ENCODE measurements at regions not wholly inside any gene's neighbourhood (a gene's known extent, or its start where the extent isn't known, plus 50 kb on each side); places are given as distances from the start of the nearest gene placed in this dataset.

DNA sequence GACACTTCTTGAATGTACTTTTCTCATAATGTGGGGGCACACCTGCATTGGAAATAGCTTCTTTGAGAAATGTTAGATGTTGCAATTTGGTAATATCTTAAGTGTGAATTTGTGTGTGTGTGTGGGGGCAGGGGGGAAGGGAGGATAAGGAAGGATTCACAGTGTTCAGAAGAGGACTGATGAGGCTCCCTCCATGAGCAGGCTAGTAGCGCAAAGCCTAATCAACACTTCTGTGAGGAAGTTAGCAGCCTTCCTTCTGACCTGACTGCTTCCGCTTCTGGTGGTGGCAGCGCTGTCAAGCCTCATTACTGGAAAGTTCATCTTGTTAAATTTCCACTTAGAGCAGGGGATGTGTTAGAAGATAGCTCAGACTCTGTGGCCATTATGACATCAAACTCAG is 295.4 kb upstream of the SPRED2 start:
- no peaks in the 10 kb centered on the region for H3K9me3 ChIP-seq (ENCODE audit: control insufficient read depth in 2 of 2, low read length in 2 of 2)
- H3K27ac ChIP-seq (ENCODE audit: low read depth in 2 of 2, low read length in 2 of 2), result no peak overlapping the region
- no peaks in the 10 kb centered on the region for H3K27me3 ChIP-seq (ENCODE audit: control insufficient read depth in 2 of 2, insufficient read depth in 2 of 2, low read length in 2 of 2)
- no peaks in the 10 kb centered on the region for H3K36me3 ChIP-seq (ENCODE audit: control insufficient read depth in 2 of 2, insufficient read depth in 2 of 2, low read length in 2 of 2)
- no peak overlapping the region for H3K9ac ChIP-seq (ENCODE audit: low read depth in 1 of 2, low read length in 2 of 2)
- no peak overlapping the region for H3K4me3 ChIP-seq (ENCODE audit: low read length in 2 of 2)
- no peaks in the 10 kb centered on the region for H3K4me1 ChIP-seq (ENCODE audit: control insufficient read depth in 2 of 2, insufficient read depth in 2 of 2, low read length in 2 of 2)

DNA sequence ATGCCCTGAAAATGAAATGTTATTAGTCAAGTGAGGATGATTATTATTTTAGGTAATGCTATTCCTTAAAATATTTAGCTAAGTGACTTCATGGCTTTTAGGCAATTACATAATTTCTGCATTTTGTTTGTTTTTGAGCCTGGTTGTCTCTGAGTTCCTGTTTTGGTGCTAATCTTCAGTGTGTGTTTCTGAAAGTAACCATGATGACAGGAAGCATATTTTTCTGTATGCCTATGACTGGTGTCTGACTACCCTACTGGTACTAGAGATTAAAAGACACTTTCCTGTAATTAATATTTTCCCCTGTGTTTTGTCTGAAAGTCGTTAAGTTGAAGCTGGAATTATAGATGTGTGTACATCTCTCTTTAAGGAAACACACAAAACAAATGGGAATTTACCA is 295.0 kb upstream of the SPRED2 start:
- no peaks in the 10 kb centered on the region for H3K36me3 ChIP-seq (ENCODE audit: control insufficient read depth in 2 of 2, insufficient read depth in 2 of 2, low read length in 2 of 2)
- no peaks in the 10 kb centered on the region for H3K4me1 ChIP-seq (ENCODE audit: control insufficient read depth in 2 of 2, insufficient read depth in 2 of 2, low read length in 2 of 2)
- H3K9me3 ChIP-seq (ENCODE audit: control insufficient read depth in 2 of 2, low read length in 2 of 2), result no peaks in the 10 kb centered on the region
- no peaks in the 10 kb centered on the region for H3K27me3 ChIP-seq (ENCODE audit: control insufficient read depth in 2 of 2, insufficient read depth in 2 of 2, low read length in 2 of 2)
- H3K27ac ChIP-seq (ENCODE audit: low read depth in 2 of 2, low read length in 2 of 2), result no peak overlapping the region
- H3K9ac ChIP-seq (ENCODE audit: low read depth in 1 of 2, low read length in 2 of 2), result no peak overlapping the region
- H3K4me3 ChIP-seq (ENCODE audit: low read length in 2 of 2), result no peak overlapping the region

- Histone ChIP-seq H3K9me3 (ENCODE audit: control insufficient read depth in 2 of 2, low read length in 2 of 2) (no peaks in the 10 kb centered on the region), H3K27ac (ENCODE audit: low read depth in 2 of 2, low read length in 2 of 2) (no peak overlapping the region), H3K9ac (ENCODE audit: low read depth in 1 of 2, low read length in 2 of 2) (no peak overlapping the region), H3K36me3 (ENCODE audit: control insufficient read depth in 2 of 2, insufficient read depth in 2 of 2, low read length in 2 of 2) (no peaks in the 10 kb centered on the region), H3K4me1 (ENCODE audit: control insufficient read depth in 2 of 2, insufficient read depth in 2 of 2, low read length in 2 of 2) (no peaks in the 10 kb centered on the region), H3K27me3 (ENCODE audit: control insufficient read depth in 2 of 2, insufficient read depth in 2 of 2, low read length in 2 of 2) (no peaks in the 10 kb centered on the region), H3K4me3 (ENCODE audit: low read length in 2 of 2) (no peak overlapping the region)
Observed at GRCh38 chr2:65724752-65725151, 292.4 kb upstream of the SPRED2 start.

DNA sequence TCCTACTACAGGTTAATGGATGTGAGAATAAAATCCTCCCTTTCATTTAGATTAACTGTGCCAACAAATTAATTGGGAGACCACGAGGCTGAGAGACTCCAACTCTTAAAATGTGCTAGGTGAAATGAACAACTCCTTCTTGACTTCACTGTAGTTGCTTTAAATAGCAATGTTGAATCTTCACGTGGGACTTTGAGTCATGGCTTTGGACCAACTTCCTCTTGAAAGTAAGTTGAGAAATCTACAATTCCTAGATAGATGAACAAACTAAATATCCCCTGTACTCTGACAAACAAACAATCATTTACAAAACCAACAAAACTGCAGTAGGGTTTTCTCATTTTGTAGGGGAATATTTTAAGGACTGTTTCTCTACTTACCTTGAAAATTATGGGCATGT is 291.9 kb upstream of the SPRED2 start:
- Histone ChIP-seq H3K4me3 (ENCODE audit: low read length in 2 of 2) (no peak overlapping the region), H3K27ac (ENCODE audit: low read depth in 2 of 2, low read length in 2 of 2) (no peak overlapping the region), H3K9me3 (ENCODE audit: control insufficient read depth in 2 of 2, low read length in 2 of 2) (no peaks in the 10 kb centered on the region), H3K36me3 (ENCODE audit: control insufficient read depth in 2 of 2, insufficient read depth in 2 of 2, low read length in 2 of 2) (no peaks in the 10 kb centered on the region), H3K9ac (ENCODE audit: low read depth in 1 of 2, low read length in 2 of 2) (no peak overlapping the region), H3K4me1 (ENCODE audit: control insufficient read depth in 2 of 2, insufficient read depth in 2 of 2, low read length in 2 of 2) (no peaks in the 10 kb centered on the region), H3K27me3 (ENCODE audit: control insufficient read depth in 2 of 2, insufficient read depth in 2 of 2, low read length in 2 of 2) (no peaks in the 10 kb centered on the region)

DNA sequence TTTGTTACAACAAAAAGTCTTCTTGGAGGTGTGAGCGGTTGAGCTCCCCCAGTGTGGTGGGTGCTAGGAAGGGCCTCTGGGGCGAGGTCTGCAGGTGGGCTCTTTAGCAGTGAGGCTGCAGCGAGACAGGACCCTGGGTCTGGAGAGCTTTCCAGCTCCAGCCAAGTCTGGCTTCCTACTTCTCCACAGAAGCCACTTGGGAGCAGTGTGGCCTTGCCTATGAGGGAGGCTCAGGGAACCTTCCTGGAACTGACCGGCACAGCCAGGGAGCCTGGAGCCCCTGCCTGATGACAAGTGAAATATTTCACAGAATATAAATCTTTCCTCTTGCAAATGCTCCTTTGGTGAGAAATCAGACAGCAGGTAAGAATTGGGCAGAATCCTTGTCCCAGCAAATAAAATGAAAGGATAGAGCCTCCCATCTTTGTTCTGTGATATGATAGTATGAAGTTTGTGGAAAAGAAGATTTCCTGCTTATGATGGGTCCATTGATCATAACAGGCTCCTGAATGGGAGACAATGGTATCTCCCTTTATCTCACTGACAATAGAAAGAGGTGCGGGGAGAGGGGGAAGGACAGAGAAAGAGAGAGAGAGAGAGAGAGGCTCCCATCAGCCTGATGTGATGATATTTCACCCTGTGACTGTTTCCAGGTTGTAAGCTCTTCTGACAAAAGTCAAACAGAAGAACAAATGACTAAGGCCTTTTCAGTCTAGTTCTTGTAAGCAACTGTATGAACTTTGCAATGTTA is 289.8 kb upstream of the SPRED2 start:
- no peaks in the 10 kb centered on the region for H3K9me3 ChIP-seq (ENCODE audit: control insufficient read depth in 2 of 2, low read length in 2 of 2)
- no peak overlapping the region for H3K4me3 ChIP-seq (ENCODE audit: low read length in 2 of 2)
- H3K27me3 ChIP-seq (ENCODE audit: control insufficient read depth in 2 of 2, insufficient read depth in 2 of 2, low read length in 2 of 2), result no peaks in the 10 kb centered on the region

GRCh38 chr2:65716698-65717097 is 284.3 kb upstream of the SPRED2 start:
- Histone ChIP-seq H3K4me1 (ENCODE audit: control insufficient read depth in 2 of 2, insufficient read depth in 2 of 2, low read length in 2 of 2) (no peaks in the 10 kb centered on the region), H3K36me3 (ENCODE audit: control insufficient read depth in 2 of 2, insufficient read depth in 2 of 2, low read length in 2 of 2) (no peaks in the 10 kb centered on the region), H3K9me3 (ENCODE audit: control insufficient read depth in 2 of 2, low read length in 2 of 2) (no peaks in the 10 kb centered on the region), H3K9ac (ENCODE audit: low read depth in 1 of 2, low read length in 2 of 2) (no peak overlapping the region), H3K27me3 (ENCODE audit: control insufficient read depth in 2 of 2, insufficient read depth in 2 of 2, low read length in 2 of 2) (no peaks in the 10 kb centered on the region), H3K4me3 (ENCODE audit: low read length in 2 of 2) (no peak overlapping the region), H3K27ac (ENCODE audit: low read depth in 2 of 2, low read length in 2 of 2) (no peak overlapping the region)

More for the DNA sequence above, 289.8 kb upstream of the SPRED2 start:
- no peak overlapping the region for H3K27ac ChIP-seq (ENCODE audit: low read depth in 2 of 2, low read length in 2 of 2)
- no peak overlapping the region for H3K9ac ChIP-seq (ENCODE audit: low read depth in 1 of 2, low read length in 2 of 2)
- no peaks in the 10 kb centered on the region for H3K36me3 ChIP-seq (ENCODE audit: control insufficient read depth in 2 of 2, insufficient read depth in 2 of 2, low read length in 2 of 2)
- no peaks in the 10 kb centered on the region for H3K4me1 ChIP-seq (ENCODE audit: control insufficient read depth in 2 of 2, insufficient read depth in 2 of 2, low read length in 2 of 2)

GRCh38 chr2:65715323-65715722 is 282.9 kb upstream of the SPRED2 start:
- Histone ChIP-seq H3K4me3 (ENCODE audit: low read length in 2 of 2) (no peak overlapping the region), H3K27me3 (ENCODE audit: control insufficient read depth in 2 of 2, insufficient read depth in 2 of 2, low read length in 2 of 2) (no peaks in the 10 kb centered on the region), H3K4me1 (ENCODE audit: control insufficient read depth in 2 of 2, insufficient read depth in 2 of 2, low read length in 2 of 2) (no peaks in the 10 kb centered on the region), H3K27ac (ENCODE audit: low read depth in 2 of 2, low read length in 2 of 2) (no peak overlapping the region), H3K36me3 (ENCODE audit: control insufficient read depth in 2 of 2, insufficient read depth in 2 of 2, low read length in 2 of 2) (no peaks in the 10 kb centered on the region), H3K9me3 (ENCODE audit: control insufficient read depth in 2 of 2, low read length in 2 of 2) (no peaks in the 10 kb centered on the region), H3K9ac (ENCODE audit: low read depth in 1 of 2, low read length in 2 of 2) (no peak overlapping the region)

- Histone ChIP-seq H3K27ac (ENCODE audit: low read depth in 2 of 2, low read length in 2 of 2) (no peak overlapping the region), H3K9me3 (ENCODE audit: control insufficient read depth in 2 of 2, low read length in 2 of 2) (no peaks in the 10 kb centered on the region), H3K36me3 (ENCODE audit: control insufficient read depth in 2 of 2, insufficient read depth in 2 of 2, low read length in 2 of 2) (no peaks in the 10 kb centered on the region), H3K4me3 (ENCODE audit: low read length in 2 of 2) (no peak overlapping the region), H3K9ac (ENCODE audit: low read depth in 1 of 2, low read length in 2 of 2) (no peak overlapping the region), H3K4me1 (ENCODE audit: control insufficient read depth in 2 of 2, insufficient read depth in 2 of 2, low read length in 2 of 2) (no peaks in the 10 kb centered on the region), H3K27me3 (ENCODE audit: control insufficient read depth in 2 of 2, insufficient read depth in 2 of 2, low read length in 2 of 2) (no peaks in the 10 kb centered on the region)
Observed at GRCh38 chr2:65714866-65715265, 282.5 kb upstream of the SPRED2 start.

DNA sequence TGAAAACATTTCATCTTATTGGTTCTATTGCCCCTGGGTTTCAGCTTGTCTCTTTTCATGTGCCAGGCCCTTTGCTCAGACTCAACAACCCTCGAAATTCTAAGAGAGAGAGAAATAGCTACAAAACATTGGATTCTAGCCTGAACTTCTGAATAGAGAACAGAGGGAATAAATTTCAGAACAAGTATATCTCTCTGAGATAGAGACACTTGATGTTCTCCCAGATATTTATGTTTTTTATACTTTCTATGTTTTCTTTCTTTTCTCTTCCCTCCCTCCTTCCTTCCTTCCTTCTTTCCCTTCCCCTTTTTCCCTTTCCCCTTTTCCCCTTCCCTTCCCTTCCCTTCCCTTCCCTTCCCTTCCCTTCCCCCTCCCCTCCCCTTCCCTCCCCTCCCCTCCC is 279.5 kb upstream of the SPRED2 start:
- Histone ChIP-seq H3K36me3 (ENCODE audit: control insufficient read depth in 2 of 2, insufficient read depth in 2 of 2, low read length in 2 of 2) (no peaks in the 10 kb centered on the region), H3K4me3 (ENCODE audit: low read length in 2 of 2) (no peak overlapping the region), H3K9ac (ENCODE audit: low read depth in 1 of 2, low read length in 2 of 2) (no peak overlapping the region), H3K27me3 (ENCODE audit: control insufficient read depth in 2 of 2, insufficient read depth in 2 of 2, low read length in 2 of 2) (no peaks in the 10 kb centered on the region), H3K27ac (ENCODE audit: low read depth in 2 of 2, low read length in 2 of 2) (no peak overlapping the region), H3K4me1 (ENCODE audit: control insufficient read depth in 2 of 2, insufficient read depth in 2 of 2, low read length in 2 of 2) (no peaks in the 10 kb centered on the region), H3K9me3 (ENCODE audit: control insufficient read depth in 2 of 2, low read length in 2 of 2) (no peaks in the 10 kb centered on the region)

DNA sequence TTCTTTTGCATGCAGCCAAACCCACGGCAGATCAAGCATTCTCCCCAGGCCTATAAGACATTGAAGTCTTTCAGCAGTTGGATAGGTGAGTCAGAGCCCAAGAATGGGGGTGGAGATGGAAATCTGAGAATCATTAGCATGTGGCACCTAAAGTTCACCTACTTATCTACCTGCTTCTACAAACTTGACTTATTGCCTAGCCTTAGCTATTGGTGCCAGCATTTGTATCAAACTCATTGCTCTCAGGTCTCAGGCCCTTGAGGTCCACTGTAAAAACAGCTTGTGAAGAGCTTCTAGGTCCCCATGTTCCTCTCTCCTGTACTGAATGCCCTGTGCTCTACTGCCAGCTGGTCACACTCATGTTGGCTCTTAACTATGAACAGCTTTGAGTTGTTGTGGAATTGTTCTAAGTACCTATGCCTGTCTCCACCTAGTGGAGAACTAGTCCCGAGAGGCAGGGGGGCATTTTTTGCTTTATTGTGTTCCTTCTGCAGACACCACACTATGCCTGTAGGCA is 278.4 kb upstream of the SPRED2 start:
- Histone ChIP-seq H3K27me3 (ENCODE audit: control insufficient read depth in 2 of 2, insufficient read depth in 2 of 2, low read length in 2 of 2) (no peaks in the 10 kb centered on the region), H3K27ac (ENCODE audit: low read depth in 2 of 2, low read length in 2 of 2) (no peak overlapping the region), H3K9ac (ENCODE audit: low read depth in 1 of 2, low read length in 2 of 2) (no peak overlapping the region), H3K4me3 (ENCODE audit: low read length in 2 of 2) (no peak overlapping the region), H3K36me3 (ENCODE audit: control insufficient read depth in 2 of 2, insufficient read depth in 2 of 2, low read length in 2 of 2) (no peaks in the 10 kb centered on the region), H3K9me3 (ENCODE audit: control insufficient read depth in 2 of 2, low read length in 2 of 2) (no peaks in the 10 kb centered on the region), H3K4me1 (ENCODE audit: control insufficient read depth in 2 of 2, insufficient read depth in 2 of 2, low read length in 2 of 2) (no peaks in the 10 kb centered on the region)

Data from mucosa of rectum (tissue), 2 donors.